ENCODE measurements at regions not wholly inside any gene's neighbourhood (a gene's known extent, or its start where the extent isn't known, plus 50 kb on each side); places are given as distances from the start of the nearest gene placed in this dataset.

GRCh38 chr6:66937180-66937579, 1230.2 kb upstream of the EYS start:
- TF ChIP-seq ZNF16 (tag by site-specific recombination; IDR thresholded peaks at IDR 0.05; ENCODE audit: low read depth), result no peak
- no peak for TF ChIP-seq ZNF302 (tag by site-specific recombination; IDR thresholded peaks at IDR 0.05; ENCODE audit: low read depth)
- TF ChIP-seq KLF8 (tag by site-specific recombination; IDR thresholded peaks at IDR 0.05), result no peak
- TF ChIP-seq ZNF624 (tag by site-specific recombination; IDR thresholded peaks at IDR 0.05), result no peak

All from HEK293 (cell line).